Stimulated activated CD4-positive, alpha-beta T cell treated with anti-CD3 and anti-CD28 coated beads, Interleukin-15, amount 100 ng/mL, for 48 hours (primary cell): ENCODE measurements at regions not wholly inside any gene's neighbourhood (a gene's known extent, or its start where the extent isn't known, plus 50 kb on each side); places are given as distances from the start of the nearest gene placed in this dataset.

Source experiments
- DNase-seq, 2 donors: peaks; one replicate each; pipeline ENCODE4 v3.0.0-alpha.2; 2020; ENCODE audit warnings: low read depth in 2 of 2

- DNase-seq = no peak
Observed at GRCh38 chr9:13716601-13717321, 437.3 kb upstream of the MPDZ start.

DNA sequence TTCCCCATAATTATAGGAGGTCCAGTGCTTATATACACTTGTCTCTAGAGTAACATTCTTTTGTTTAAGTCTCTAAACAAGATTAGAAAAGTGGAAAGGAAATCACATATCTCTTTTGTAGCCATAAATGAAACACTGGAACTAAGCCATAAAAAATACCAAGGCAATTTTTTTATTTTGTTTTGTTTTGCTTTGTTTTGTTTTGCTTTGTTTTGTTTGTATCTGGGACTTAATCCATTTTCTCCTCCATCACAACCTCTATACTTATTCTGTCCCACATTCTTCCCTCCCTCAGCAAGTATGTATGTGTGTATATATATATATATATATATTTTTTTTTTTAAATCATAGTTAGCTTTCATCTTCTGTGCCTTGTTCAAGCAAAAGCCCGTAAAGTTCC lies 436.6 kb upstream of the MPDZ start:
- DNase-seq = no peak

GRCh38 chr9:13715430-13715829 lies 435.9 kb upstream of the MPDZ start:
- no peak for DNase-seq

GRCh38 chr9:13707612-13708576 lies 428.4 kb upstream of the MPDZ start:
- DNase-seq = no peak

GRCh38 chr9:13705918-13706317 lies 426.4 kb upstream of the MPDZ start:
- no peak for DNase-seq

- no peak for DNase-seq
Observed at GRCh38 chr9:13705373-13705772, 425.9 kb upstream of the MPDZ start.

DNA sequence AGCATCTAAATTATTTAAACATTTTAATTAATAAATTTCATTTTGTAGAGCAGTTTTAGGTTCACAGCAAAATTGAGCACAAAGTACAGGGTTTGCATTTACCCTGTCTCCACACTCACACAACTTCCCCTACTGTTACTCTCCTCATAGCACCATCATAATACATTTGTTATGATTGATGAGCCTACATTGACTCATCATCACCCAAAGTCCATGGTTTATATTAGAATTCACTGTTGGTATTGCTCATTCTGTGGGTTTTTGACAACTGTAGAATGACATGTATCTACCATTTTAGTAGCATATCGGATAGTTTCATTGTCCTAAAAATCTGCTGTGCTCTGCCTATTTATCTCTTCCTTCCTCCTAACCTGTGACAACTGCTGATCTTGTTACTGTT lies 411.1 kb upstream of the MPDZ start:
- no peak for DNase-seq

GRCh38 chr9:13689925-13690324 lies 410.4 kb upstream of the MPDZ start:
- DNase-seq = no peak

DNA sequence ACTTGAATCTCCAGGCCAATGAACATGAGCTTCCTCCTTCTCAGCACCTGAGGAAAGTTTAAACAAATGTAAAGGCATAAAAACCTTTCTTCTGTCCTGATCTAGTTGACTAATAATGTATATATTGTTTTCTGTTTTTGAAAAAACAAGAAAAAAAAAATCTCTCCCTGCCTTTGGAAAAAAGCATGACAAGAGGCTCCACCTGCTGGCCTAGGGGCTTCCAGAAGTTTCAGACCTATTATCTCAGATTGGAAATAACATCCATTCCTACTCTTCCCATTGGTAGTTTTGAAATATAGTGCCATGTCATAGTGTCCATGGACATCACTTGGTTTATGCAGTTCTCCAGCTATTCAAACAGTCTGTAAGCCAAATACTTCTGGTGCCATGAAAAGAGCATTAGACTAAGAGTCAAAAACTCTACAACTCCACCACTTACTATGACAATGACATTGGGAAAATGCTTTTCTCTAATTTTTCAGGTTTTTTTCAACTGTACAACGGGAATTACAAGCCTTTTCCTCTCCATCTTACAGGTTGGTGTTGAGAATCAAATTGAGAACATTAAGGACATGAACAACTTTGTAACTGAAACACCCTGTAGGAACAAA lies 409.6 kb upstream of the MPDZ start:
- no peak for DNase-seq

GRCh38 chr9:13688223-13688989 lies 408.9 kb upstream of the MPDZ start:
- DNase-seq = no peak

GRCh38 chr9:13684656-13685055 lies 405.2 kb upstream of the MPDZ start:
- DNase-seq = no peak

GRCh38 chr9:13677801-13678200 lies 398.3 kb upstream of the MPDZ start:
- no peak for DNase-seq

DNA sequence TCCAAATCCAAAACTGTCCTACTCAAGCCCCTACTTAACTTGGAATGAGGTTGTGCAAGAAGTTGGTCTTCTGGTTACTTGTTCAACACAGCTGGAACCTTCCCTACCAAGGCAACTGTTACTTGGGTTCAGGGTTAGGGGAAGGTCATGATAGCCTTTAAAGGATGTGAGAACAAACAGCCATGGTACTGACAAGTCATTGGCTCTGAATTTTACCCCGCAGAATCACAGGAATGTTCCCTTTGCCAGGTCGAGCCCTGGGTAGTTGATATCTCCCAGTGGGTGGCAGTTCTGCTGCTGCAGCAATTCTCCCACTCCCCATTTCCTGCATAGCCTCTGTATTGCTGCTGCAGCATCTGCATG lies 396.1 kb upstream of the MPDZ start:
- no peak for DNase-seq

DNA sequence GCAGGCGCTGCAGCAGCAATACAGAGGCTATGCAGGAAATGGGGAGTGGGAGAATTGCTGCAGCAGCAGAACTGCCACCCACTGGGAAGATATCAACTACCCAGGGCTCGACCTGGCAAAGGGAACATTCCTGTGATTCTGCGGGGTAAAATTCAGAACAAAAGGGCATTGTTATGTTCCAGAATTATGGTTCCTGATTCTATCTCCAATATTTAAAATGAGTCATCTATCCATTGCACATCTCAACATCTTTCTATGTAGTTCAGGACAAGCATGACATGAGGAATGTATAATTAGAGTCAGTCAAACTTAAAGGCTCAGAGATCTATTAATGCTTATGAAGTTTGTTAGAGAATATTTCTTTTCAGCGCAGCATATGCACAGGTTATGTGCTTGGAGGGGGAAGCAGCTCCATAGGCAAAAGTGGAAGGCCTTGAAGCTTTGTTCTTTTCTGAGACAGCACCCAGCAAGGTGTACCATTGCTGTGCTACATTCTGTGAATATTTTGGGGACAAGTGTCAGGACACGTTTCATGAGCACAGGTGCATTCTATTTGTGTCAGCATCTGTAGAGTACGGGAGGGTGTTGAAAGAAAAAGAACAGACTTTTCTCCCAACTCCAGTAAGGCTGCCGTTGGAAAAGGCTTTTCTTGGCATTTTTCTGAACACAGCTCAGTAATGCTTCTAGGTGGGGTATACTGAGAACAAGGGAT lies 395.6 kb upstream of the MPDZ start:
- no peak for DNase-seq

DNA sequence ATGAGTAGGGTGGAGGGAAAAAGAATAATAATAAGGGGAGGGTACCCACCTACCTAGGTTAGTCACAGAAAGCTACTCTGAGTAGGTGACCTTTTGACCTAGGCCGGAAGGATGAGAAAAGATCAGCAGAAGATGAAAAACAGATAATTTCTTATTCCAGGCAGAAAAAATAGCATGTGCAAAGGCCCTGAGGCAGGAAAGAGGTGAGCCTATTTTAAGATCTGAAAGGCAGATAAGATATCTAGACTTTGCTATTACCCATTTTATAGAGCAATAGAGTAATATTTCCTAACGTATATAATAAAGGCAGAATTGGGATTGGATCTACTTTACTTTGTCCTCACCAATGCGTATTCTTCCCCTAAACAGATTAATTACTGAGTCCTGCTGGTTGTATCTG lies 393.9 kb upstream of the MPDZ start:
- no peak for DNase-seq

- DNase-seq = no peak
Observed at GRCh38 chr9:13665418-13666066, 386.1 kb upstream of the MPDZ start.

DNA sequence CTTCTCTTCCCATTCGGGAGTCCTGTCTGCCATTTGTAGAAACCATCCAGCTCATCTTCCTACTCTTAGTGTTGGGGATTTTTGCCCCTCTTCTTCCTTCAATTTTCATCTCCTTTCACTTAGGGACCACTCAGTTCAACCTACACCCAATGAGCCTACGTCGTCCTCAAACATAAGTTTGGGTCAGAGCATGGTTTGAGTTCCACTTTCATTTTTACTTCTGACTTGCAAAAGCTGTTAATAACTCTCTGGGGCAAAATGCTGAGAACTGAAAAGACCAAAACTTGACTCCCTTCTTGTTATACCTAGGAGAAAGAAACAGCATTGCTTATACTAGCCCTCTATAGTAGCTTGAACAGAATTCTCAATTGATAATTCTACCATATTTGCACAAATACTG lies 381.5 kb upstream of the MPDZ start:
- DNase-seq = no peak

GRCh38 chr9:13651969-13652663 lies 372.6 kb upstream of the MPDZ start:
- DNase-seq = no peak

GRCh38 chr9:13651526-13651925 lies 372.0 kb upstream of the MPDZ start:
- DNase-seq = no peak

- no peak for DNase-seq
Observed at GRCh38 chr9:13648676-13649075, 369.2 kb upstream of the MPDZ start.
